Activated CD4-positive, alpha-beta T cell treated with anti-CD3 and anti-CD28 coated beads, Interleukin-2, amount 10 ng/mL, durations not matched to agents 7 days and 5 days (primary cell): ENCODE measurements at regions not wholly inside any gene's neighbourhood (a gene's known extent, or its start where the extent isn't known, plus 50 kb on each side); places are given as distances from the start of the nearest gene placed in this dataset.
"Not testable (repeated sequence)": the region's sequence is repeated elsewhere in the genome, so short reads cannot be mapped to it uniquely, and the experiment has no call there.

Experiments
- CTCF ChIA-PET: fragments of 350-600 bp; sonication (Branson Sonifier 250); formaldehyde crosslinking; loops from one replicate; lab custom pipeline; 2021; ENCODE audit warnings: antibody characterized with exemption; lab: Charles Lee
- POLR2A ChIA-PET: fragments of 350-600 bp; sonication (Branson Sonifier 250); formaldehyde crosslinking; loops from one replicate; lab custom pipeline; 2021; ENCODE audit warnings: antibody characterized with exemption; lab: Charles Lee
- DNase-seq: peaks from one replicate; pipeline ENCODE4 v3.0.0-alpha.2; 2020
- H3K27ac Mint-ChIP-seq: one replicate; pipeline ENCODE4 v1.8.0; 2021; ENCODE audit warnings: mild to moderate bottlenecking, moderate library complexity, mixed read lengths
- H3K27me3 Mint-ChIP-seq: one replicate; pipeline ENCODE4 v1.8.0; 2021; ENCODE audit warnings: mixed read lengths
- H3K36me3 Mint-ChIP-seq: one replicate; pipeline ENCODE4 v1.8.0; 2021; ENCODE audit warnings: low read depth, mixed read lengths
- H3K4me1 Mint-ChIP-seq: one replicate; pipeline ENCODE4 v1.8.0; 2021; ENCODE audit warnings: mixed read lengths
- H3K4me3 Mint-ChIP-seq: one replicate; pipeline ENCODE4 v1.8.0; 2021; ENCODE audit warnings: mild to moderate bottlenecking, moderate library complexity, mixed read lengths
- H3K9me3 Mint-ChIP-seq: one replicate; pipeline ENCODE4 v1.8.0; 2021; ENCODE audit warnings: mixed read lengths

DNA sequence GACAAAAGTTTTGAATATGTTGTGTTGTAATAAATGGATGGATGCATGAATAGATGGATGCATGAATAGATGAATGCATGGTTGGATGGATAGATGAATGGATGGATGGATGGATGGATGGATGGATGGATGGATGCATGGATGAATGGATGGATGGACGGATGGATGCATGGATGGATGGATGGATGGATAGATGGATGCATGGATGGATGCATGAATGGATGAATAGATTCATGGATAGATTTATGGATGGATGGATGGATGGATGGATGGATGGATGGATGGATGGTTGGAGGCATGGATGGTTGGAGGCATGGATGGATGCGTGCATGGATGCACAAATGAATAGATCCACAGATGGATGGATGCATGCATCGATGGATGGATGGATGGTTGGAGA lies 623.2 kb upstream of the B3GAT1 start:
- no peak overlapping the region for H3K4me3 Mint-ChIP-seq
- no peaks in the 10 kb centered on the region for H3K27me3 Mint-ChIP-seq
- ChIA-PET POLR2A (no interaction called here), CTCF (no interaction called here)
- no peak for DNase-seq
- no peaks in the 10 kb centered on the region for H3K36me3 Mint-ChIP-seq
- H3K27ac Mint-ChIP-seq, result no peak overlapping the region
- no peaks in the 10 kb centered on the region for H3K4me1 Mint-ChIP-seq
- H3K9me3 Mint-ChIP-seq, result peaks cover 6% of the 10 kb centered on the region

DNA sequence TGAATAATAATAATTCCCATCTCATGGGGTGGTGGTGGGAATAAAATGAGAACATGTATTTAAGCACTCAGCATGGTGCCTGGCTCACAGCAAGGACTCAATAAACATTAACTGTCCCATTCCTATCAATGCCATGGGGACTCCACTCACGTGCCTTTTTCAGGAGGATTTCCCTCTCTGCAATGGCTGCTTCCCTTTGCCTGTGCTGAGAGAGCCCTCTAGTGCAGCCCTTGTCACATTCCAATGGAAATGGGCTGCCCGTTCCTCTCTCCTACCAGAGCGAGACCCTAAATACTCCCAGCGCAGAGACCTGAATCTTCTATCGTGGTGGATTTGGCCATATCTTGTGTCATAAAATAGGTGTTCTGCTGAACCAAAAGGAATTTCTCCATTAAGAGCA lies 621.5 kb upstream of the B3GAT1 start:
- no peaks in the 10 kb centered on the region for H3K36me3 Mint-ChIP-seq
- CTCF ChIA-PET, result no interaction called here

DNA sequence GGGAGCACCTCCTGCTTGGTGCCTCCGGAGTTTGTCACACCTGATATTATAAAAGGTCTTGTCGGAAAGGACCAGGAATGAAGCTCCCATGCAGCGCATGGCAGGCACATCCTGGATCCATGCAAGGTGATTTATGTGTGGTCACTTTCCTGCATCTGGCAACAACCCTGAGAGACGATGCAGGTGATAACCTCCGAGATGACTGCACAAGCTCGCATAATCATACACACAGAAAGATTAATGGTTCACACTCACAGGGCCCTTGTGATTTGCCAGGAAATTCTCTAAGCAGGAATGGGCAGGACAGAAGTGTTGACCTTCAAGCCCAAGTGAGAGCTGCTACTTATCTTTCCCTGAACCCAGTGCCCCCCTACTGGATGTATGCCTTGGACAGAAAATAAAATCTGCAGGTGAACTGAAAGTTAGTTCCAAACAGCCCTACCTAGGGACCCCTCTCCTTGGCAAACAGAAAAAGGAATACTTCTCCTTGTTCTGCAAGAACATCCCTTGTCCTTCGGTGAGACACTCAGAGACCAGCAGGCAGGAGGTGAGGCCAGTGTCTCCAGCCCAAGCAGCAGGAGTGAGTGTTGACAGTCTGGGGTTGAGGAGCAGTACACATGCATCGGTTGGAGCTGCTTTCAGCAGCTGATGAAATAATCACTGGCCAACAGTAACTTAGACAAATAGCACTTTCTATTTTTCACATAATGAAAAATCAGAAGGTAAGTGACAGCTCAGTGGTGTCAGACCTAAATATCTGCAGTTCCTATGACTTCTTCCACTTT lies 619.4 kb upstream of the B3GAT1 start:
- POLR2A ChIA-PET, result no interaction called here
- Mint-ChIP-seq H3K27me3 (no peaks in the 10 kb centered on the region), H3K36me3 (no peaks in the 10 kb centered on the region)

More for the DNA sequence above, 621.5 kb upstream of the B3GAT1 start:
- H3K4me1 Mint-ChIP-seq, result no peaks in the 10 kb centered on the region
- H3K27ac Mint-ChIP-seq, result no peak overlapping the region
- H3K27me3 Mint-ChIP-seq, result no peaks in the 10 kb centered on the region
- H3K4me3 Mint-ChIP-seq, result no peak overlapping the region
- POLR2A ChIA-PET, result no interaction called here
- DNase-seq, result no peak
- peaks cover 6% of the 10 kb centered on the region for H3K9me3 Mint-ChIP-seq

DNA sequence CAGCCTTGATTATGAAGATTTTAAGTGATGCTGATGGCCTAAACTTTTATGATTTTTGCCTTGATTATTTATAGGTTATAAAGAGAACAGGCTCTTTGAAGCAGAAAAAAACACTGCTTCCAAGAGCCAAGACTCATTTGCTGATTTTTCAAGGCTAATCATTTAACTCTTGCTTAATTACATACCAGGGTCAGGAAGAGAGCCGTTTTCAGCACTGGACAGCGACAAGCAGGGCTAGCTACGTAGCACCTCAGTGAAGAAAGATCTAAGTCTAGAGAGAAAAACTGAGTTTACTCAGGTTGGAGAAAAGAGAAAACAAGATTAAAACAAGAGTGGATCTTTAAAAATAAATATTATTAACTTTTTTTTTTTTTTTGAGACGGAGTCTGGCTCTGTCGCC lies 615.4 kb upstream of the B3GAT1 start:
- no peak overlapping the region for H3K27ac Mint-ChIP-seq
- DNase-seq, result peak; percentile 46
- POLR2A ChIA-PET, result no interaction called here
- no peaks in the 10 kb centered on the region for H3K9me3 Mint-ChIP-seq
- CTCF ChIA-PET, result no interaction called here
- H3K36me3 Mint-ChIP-seq, result no peaks in the 10 kb centered on the region
- H3K27me3 Mint-ChIP-seq, result no peaks in the 10 kb centered on the region
- no peak overlapping the region for H3K4me3 Mint-ChIP-seq
- no peaks in the 10 kb centered on the region for H3K4me1 Mint-ChIP-seq

More for the DNA sequence above, 619.4 kb upstream of the B3GAT1 start:
- no peak for DNase-seq
- Mint-ChIP-seq H3K9me3 (no peaks in the 10 kb centered on the region), H3K4me3 (no peak overlapping the region), H3K4me1 (no peaks in the 10 kb centered on the region), H3K27ac (no peak overlapping the region)
- CTCF ChIA-PET, result no interaction called here

DNA sequence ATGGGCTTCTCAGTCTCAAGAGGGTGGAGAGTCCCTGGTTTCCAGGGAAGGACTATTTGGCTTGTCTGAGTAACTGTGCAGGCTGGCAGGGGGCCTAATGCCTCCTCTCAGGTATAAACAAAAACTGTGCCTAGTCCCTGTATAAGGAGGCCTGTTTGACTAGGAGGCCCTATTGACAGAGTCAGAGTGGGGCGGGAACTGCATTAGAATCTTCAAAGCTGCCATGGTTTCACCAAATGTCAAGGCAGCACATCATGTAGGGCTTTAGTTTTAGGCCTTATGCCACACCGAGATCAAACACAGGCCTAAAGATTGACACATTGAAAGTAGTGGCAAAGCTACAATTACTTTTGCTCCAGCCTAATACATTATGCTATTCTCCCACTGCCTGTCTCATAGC lies 611.5 kb upstream of the B3GAT1 start:
- DNase-seq, result no peak
- no peaks in the 10 kb centered on the region for H3K4me1 Mint-ChIP-seq
- POLR2A ChIA-PET, result no interaction called here
- CTCF ChIA-PET, result no interaction called here
- H3K4me3 Mint-ChIP-seq, result no peak overlapping the region
- no peaks in the 10 kb centered on the region for H3K36me3 Mint-ChIP-seq
- H3K9me3 Mint-ChIP-seq, result no peaks in the 10 kb centered on the region
- no peaks in the 10 kb centered on the region for H3K27me3 Mint-ChIP-seq
- no peak overlapping the region for H3K27ac Mint-ChIP-seq

DNA sequence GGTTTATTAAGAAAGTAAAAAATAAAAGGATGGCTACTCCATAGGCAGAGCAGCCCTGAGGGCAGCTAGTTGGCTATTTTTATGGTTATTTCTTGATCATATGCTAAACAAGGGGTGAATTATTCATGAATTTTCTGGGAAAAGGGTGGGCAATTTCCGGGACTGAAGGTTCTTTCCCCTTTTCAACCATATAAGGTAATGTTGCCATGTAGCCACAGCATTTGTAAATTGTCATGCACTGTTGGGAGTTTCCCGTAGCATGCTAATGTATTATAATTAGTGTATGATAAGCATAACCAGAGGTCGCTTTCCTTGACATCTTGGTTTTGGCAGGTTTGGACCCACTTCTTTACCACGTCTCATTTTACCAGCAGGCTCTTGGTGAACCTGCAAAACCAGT lies 610.4 kb upstream of the B3GAT1 start:
- no peaks in the 10 kb centered on the region for H3K9me3 Mint-ChIP-seq
- H3K4me3 Mint-ChIP-seq, result no peak overlapping the region
- ChIA-PET POLR2A (no interaction called here), CTCF (no interaction called here)
- H3K27ac Mint-ChIP-seq, result no peak overlapping the region
- no peaks in the 10 kb centered on the region for H3K27me3 Mint-ChIP-seq
- no peaks in the 10 kb centered on the region for H3K4me1 Mint-ChIP-seq
- no peaks in the 10 kb centered on the region for H3K36me3 Mint-ChIP-seq
- DNase-seq, result no peak

DNA sequence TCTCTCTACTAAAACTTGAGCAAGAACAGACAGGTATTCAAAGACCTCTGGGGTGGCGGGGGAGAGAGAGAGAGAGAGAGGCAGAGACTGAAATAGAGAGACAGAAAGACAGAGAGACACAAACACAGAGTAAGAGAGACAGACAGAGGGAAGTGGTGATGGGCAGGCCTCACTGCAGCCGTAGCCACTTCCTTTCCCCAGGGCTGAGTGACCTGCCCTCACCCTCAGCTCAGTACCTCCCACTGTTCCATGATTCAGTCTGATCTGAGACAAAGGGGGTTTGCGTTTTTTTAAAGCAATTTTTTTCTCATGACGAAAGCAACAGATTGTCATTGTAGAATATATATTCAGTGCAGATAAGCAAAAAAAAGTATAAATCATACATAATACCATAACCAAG lies 607.9 kb upstream of the B3GAT1 start:
- H3K27ac Mint-ChIP-seq, result no peak overlapping the region
- ChIA-PET POLR2A (no interaction called here), CTCF (no interaction called here)
- no peaks in the 10 kb centered on the region for H3K27me3 Mint-ChIP-seq
- H3K9me3 Mint-ChIP-seq, result no peaks in the 10 kb centered on the region
- no peak for DNase-seq
- H3K36me3 Mint-ChIP-seq, result no peaks in the 10 kb centered on the region
- H3K4me1 Mint-ChIP-seq, result no peaks in the 10 kb centered on the region
- no peak overlapping the region for H3K4me3 Mint-ChIP-seq

DNA sequence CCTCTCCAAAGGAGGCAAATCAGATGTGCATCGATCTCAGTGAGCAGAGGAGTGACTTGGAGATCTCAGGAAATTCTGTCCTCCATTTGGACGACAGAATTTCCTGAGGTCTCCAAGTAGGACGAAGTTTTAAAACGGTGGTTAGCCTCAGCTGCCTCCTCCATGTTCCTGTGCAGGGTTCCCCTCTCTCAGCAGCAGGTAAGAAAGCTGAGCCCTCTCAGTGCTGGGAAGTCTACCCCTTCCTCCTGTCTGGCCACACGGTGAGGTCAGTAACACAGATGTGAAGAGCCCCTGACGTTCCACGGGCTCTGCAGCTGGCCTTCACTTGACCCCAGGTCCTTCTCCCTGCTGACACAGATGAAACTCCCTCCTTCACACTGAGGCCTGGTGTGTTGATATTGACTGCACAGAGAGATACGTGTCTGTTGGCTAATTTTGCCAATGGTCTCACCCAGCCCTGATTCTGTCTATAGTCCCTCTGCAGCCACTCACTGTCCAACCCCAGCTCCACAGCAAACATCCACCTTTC lies 607.4 kb upstream of the B3GAT1 start:
- CTCF ChIA-PET, result no interaction called here
- POLR2A ChIA-PET, result no interaction called here
- Mint-ChIP-seq H3K9me3 (no peaks in the 10 kb centered on the region), H3K4me3 (no peak overlapping the region), H3K36me3 (no peaks in the 10 kb centered on the region), H3K27me3 (no peaks in the 10 kb centered on the region), H3K27ac (no peak overlapping the region), H3K4me1 (no peaks in the 10 kb centered on the region)
- no peak for DNase-seq

DNA sequence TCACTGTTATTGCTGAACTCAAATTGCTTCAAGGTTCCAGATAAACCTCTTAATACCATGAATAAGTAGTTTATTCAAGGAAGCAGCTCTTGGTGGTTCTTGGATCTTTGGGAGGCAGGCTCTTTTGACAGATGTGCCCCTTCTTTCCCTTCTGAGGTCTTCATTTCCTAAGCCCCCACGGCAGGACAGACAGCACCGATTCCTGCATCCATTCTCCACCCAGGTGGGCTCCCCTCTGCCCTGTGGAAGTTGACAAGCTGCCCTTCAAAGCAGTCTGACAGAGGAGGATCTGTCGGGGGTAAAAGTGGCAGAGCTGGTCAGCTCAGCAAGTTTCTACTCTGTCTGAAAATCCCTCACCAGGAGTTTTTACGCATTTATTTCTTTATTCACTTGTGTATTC lies 605.3 kb upstream of the B3GAT1 start:
- DNase-seq, result no peak
- Mint-ChIP-seq H3K27me3 (no peaks in the 10 kb centered on the region), H3K4me1 (no peaks in the 10 kb centered on the region), H3K36me3 (no peaks in the 10 kb centered on the region), H3K4me3 (no peak overlapping the region), H3K9me3 (peaks cover 4% of the 10 kb centered on the region), H3K27ac (no peak overlapping the region)
- ChIA-PET CTCF (no interaction called here), POLR2A (no interaction called here)

DNA sequence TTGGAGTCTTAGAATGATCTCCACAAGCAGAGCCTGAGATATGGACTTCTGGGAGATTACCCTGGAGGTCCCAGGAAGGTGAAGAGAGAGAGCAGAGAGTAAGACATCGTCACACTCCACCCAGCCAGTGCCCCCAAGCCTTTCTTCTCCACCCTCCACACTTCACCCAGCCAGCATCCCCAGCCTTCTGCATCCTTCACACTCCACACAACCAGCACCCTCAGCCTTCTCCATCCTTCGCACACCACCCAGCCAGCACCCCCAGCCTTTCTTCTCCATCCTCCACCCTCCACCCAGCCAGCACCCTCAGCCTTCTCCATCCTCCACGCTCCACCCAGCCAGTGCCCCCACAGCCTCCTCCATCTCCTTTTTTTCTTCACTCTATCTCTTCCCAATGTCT lies 603.9 kb upstream of the B3GAT1 start:
- H3K27ac Mint-ChIP-seq, result no peak overlapping the region
- H3K36me3 Mint-ChIP-seq, result no peaks in the 10 kb centered on the region
- CTCF ChIA-PET, result no interaction called here
- H3K4me1 Mint-ChIP-seq, result no peaks in the 10 kb centered on the region
- no peak for DNase-seq
- no peaks in the 10 kb centered on the region for H3K27me3 Mint-ChIP-seq
- POLR2A ChIA-PET, result no interaction called here
- H3K4me3 Mint-ChIP-seq, result no peak overlapping the region
- peaks cover 4% of the 10 kb centered on the region for H3K9me3 Mint-ChIP-seq

DNA sequence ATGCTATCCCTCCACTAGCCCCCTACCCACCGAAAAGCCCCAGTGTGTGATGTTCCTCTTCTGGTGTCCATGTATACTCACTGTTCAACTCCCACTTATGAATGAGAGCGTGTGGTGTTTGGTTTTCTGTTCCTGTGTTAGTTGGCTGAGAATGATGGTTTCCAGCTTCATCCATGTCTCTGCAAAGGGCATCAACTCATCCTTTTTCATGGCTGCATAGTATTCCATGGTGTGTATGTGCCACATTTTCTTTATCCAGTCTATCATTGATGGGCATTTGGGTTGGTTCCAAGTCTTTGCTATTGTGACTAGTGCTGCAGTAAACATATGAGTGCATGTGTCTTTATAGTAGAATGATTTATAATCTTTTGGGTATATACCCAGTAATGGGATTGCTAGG lies 599.3 kb upstream of the B3GAT1 start:
- CTCF ChIA-PET, H3K27ac Mint-ChIP-seq, H3K27me3 Mint-ChIP-seq, POLR2A ChIA-PET, H3K36me3 Mint-ChIP-seq, DNase-seq, H3K4me1 Mint-ChIP-seq, H3K4me3 Mint-ChIP-seq, H3K9me3 Mint-ChIP-seq: not testable (repeated sequence)

DNA sequence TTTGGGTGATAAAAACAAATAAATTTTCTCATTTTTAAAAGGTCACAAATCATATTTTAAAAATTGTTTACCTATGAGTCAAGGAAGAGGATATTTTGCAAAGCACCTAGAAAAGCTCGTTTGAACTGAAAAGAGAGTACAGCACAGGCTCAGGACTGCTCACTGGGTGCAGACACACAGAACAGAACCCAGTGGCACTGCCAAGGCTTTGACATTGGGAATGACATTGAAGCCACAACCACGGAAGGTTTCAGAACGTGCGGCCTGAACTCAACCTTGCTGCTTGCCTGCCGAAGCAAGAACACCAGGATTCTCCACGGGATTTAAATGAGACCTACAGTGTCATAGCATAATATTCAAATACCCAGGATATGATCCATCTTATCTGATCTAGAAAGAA lies 597.1 kb upstream of the B3GAT1 start:
- Mint-ChIP-seq H3K36me3 (no peaks in the 10 kb centered on the region), H3K27ac (no peak overlapping the region), H3K27me3 (no peaks in the 10 kb centered on the region), H3K4me1 (no peaks in the 10 kb centered on the region), H3K9me3 (peaks cover 4% of the 10 kb centered on the region), H3K4me3 (no peak overlapping the region)
- DNase-seq, result no peak
- ChIA-PET POLR2A (no interaction called here), CTCF (no interaction called here)

DNA sequence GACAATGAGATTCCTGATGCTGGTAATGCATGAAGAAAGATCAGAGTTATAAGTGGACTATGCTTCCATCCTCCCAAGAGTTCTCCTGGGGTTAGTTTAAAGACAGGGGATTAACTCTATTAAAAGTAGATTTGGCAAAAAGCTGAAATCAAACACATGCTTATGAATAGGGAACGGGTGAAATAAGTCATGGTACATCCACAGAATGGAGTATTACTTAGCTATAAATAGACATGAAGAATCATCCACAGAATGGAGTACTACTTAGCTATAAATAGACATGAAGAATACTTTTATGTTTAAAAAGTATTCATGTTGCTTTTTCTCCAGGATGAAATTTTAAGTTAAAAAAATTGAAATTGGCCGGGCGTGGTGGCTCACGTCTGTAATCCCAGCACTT lies 596.4 kb upstream of the B3GAT1 start:
- Mint-ChIP-seq H3K27me3 (no peaks in the 10 kb centered on the region), H3K4me1 (no peaks in the 10 kb centered on the region), H3K4me3 (no peak overlapping the region), H3K9me3 (peaks cover 4% of the 10 kb centered on the region), H3K36me3 (no peaks in the 10 kb centered on the region), H3K27ac (no peak overlapping the region)
- ChIA-PET POLR2A (no interaction called here), CTCF (no interaction called here)
- no peak for DNase-seq

DNA sequence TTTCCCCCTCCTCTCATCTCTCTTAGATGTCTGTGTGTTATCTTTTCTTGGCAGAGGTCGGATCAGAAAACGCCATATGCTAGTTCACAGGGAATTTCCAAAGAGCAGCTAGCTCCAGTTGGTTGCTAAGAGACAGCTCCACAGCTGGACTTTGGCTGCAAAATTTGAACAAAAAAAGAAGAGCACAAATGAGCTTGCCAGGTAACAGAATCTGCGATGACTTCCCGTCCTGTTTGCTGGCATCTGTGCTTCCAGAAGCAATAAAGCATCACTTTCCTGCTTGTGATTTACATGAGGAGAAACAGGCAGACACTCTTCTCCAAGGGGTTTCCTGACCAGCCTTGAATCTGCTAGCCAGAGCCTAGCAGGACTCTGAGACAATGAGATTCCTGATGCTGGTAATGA lies 596.0 kb upstream of the B3GAT1 start:
- H3K27ac Mint-ChIP-seq, result no peak overlapping the region
- no peak for DNase-seq
- H3K36me3 Mint-ChIP-seq, result no peaks in the 10 kb centered on the region
- H3K4me3 Mint-ChIP-seq, result no peak overlapping the region
- ChIA-PET CTCF (no interaction called here), POLR2A (no interaction called here)
- H3K9me3 Mint-ChIP-seq, result peaks cover 4% of the 10 kb centered on the region
- no peaks in the 10 kb centered on the region for H3K27me3 Mint-ChIP-seq
- no peaks in the 10 kb centered on the region for H3K4me1 Mint-ChIP-seq
